ENCODE measurements at regions not wholly inside any gene's neighbourhood (a gene's known extent, or its start where the extent isn't known, plus 50 kb on each side); places are given as distances from the start of the nearest gene placed in this dataset.
"Not testable (repeated sequence)": the region's sequence is repeated elsewhere in the genome, so short reads cannot be mapped to it uniquely, and the experiment has no call there.

- not testable (repeated sequence) for H3K4me3 ChIP-seq (ENCODE audit: low read depth, low read length)
These were observed 92.6 kb upstream of the THOC3 start for GRCh38 chr5:176060472-176061268.

GRCh38 chr5:176061269-176061622, 93.1 kb upstream of the THOC3 start:
- H3K4me3 ChIP-seq (ENCODE audit: low read depth, low read length): not testable (repeated sequence)

GRCh38 chr5:176061660-176062059, 93.5 kb upstream of the THOC3 start:
- H3K4me3 ChIP-seq (ENCODE audit: low read depth, low read length): not testable (repeated sequence)

- not testable (repeated sequence) for H3K4me3 ChIP-seq (ENCODE audit: low read depth, low read length)
These were observed 98.3 kb upstream of the THOC3 start for GRCh38 chr5:176066262-176066945.

- not testable (repeated sequence) for H3K4me3 ChIP-seq (ENCODE audit: low read depth, low read length)
These were observed 99.0 kb upstream of the THOC3 start for GRCh38 chr5:176067162-176067561.

GRCh38 chr5:176067948-176068347, 99.8 kb upstream of the THOC3 start:
- H3K4me3 ChIP-seq (ENCODE audit: low read depth, low read length): not testable (repeated sequence)

- H3K4me3 ChIP-seq (ENCODE audit: low read depth, low read length): not testable (repeated sequence)
These were observed 106.0 kb upstream of the THOC3 start for GRCh38 chr5:176073996-176074571.

GRCh38 chr5:176083717-176084116, 115.6 kb upstream of the THOC3 start:
- H3K4me3 ChIP-seq (ENCODE audit: low read depth, low read length): not testable (repeated sequence)

GRCh38 chr5:176103083-176103482, 135.0 kb upstream of the THOC3 start:
- not testable (repeated sequence) for H3K4me3 ChIP-seq (ENCODE audit: low read depth, low read length)

GRCh38 chr5:176112888-176113287, 125.3 kb upstream of the SIMC1 start:
- not testable (repeated sequence) for H3K4me3 ChIP-seq (ENCODE audit: low read depth, low read length)

- H3K4me3 ChIP-seq (ENCODE audit: low read depth, low read length): not testable (repeated sequence)
These were observed 124.4 kb upstream of the SIMC1 start for GRCh38 chr5:176113673-176114335.

GRCh38 chr5:176114825-176115224, 123.4 kb upstream of the SIMC1 start:
- H3K4me3 ChIP-seq (ENCODE audit: low read depth, low read length): not testable (repeated sequence)

GRCh38 chr5:176117699-176118238, 120.5 kb upstream of the SIMC1 start:
- H3K4me3 ChIP-seq (ENCODE audit: low read depth, low read length): not testable (repeated sequence)

- H3K4me3 ChIP-seq (ENCODE audit: low read depth, low read length): not testable (repeated sequence)
These were observed 115.9 kb upstream of the SIMC1 start for GRCh38 chr5:176122361-176122760.

- H3K4me3 ChIP-seq (ENCODE audit: low read depth, low read length): not testable (repeated sequence)
These were observed 114.1 kb upstream of the SIMC1 start for GRCh38 chr5:176124120-176124519.

GRCh38 chr5:176131771-176132170, 106.5 kb upstream of the SIMC1 start:
- no peak overlapping the region for H3K4me3 ChIP-seq (ENCODE audit: low read depth, low read length)

GRCh38 chr5:176132471-176133288, 105.5 kb upstream of the SIMC1 start:
- H3K4me3 ChIP-seq (ENCODE audit: low read depth, low read length): peak overlapping the region; percentile 38

- peak overlapping the region; percentile 38 for H3K4me3 ChIP-seq (ENCODE audit: low read depth, low read length)
These were observed 104.8 kb upstream of the SIMC1 start for GRCh38 chr5:176133289-176133870.

GRCh38 chr5:176133877-176134276, 104.3 kb upstream of the SIMC1 start:
- peak overlapping the region; percentile 0 for H3K4me3 ChIP-seq (ENCODE audit: low read depth, low read length)
